H9 (cell line): ENCODE measurements at regions not wholly inside any gene's neighbourhood (a gene's known extent, or its start where the extent isn't known, plus 50 kb on each side); places are given as distances from the start of the nearest gene placed in this dataset.

Source experiments
- DNase-seq: peaks from one replicate; pipeline ENCODE4 v3.0.0-alpha.2; 2017
- H2AFZ ChIP-seq: one replicate; pipeline ENCODE4 v1.6.1; 2013; ENCODE audit warnings: mild to moderate bottlenecking, low read length, control low read depth, moderate library complexity
- H2AK5ac ChIP-seq: 2 replicates; pipeline ENCODE4 v1.6.1; 2013; ENCODE audit warnings: low read length, control low read depth, mixed read lengths; ENCODE audit not compliant: insufficient read length
- H2BK120ac ChIP-seq: one replicate; pipeline ENCODE4 v1.6.1; 2013; ENCODE audit warnings: low read depth, mild to moderate bottlenecking, low read length, control low read depth, inconsistent platforms; ENCODE audit not compliant: poor library complexity, severe bottlenecking
- H2BK12ac ChIP-seq: 2 replicates; pipeline ENCODE4 v1.6.1; 2013; ENCODE audit warnings: low read length, control low read depth, mixed read lengths, low read depth; ENCODE audit not compliant: insufficient read length
- H2BK15ac ChIP-seq: 2 replicates; pipeline ENCODE4 v1.6.1; 2013; ENCODE audit warnings: low read depth, low read length, control low read depth
- H2BK20ac ChIP-seq: one replicate; pipeline ENCODE4 v1.6.1; 2013; ENCODE audit warnings: low read depth, mild to moderate bottlenecking, low read length, control low read depth, inconsistent platforms; ENCODE audit not compliant: poor library complexity, severe bottlenecking
- H2BK5ac ChIP-seq: 2 replicates; pipeline ENCODE4 v1.6.1; 2013; ENCODE audit warnings: low read length, control low read depth, mixed read lengths; ENCODE audit not compliant: insufficient read length
- H3K14ac ChIP-seq: 2 replicates; pipeline ENCODE4 v1.6.1; 2013; ENCODE audit warnings: low read length, control low read depth; ENCODE audit not compliant: insufficient read depth
- H3K18ac ChIP-seq: 2 replicates; pipeline ENCODE4 v1.6.1; 2013; ENCODE audit warnings: low read depth, mild to moderate bottlenecking, mixed read lengths, low read length, control low read depth; ENCODE audit not compliant: insufficient read length
- H3K23ac ChIP-seq: 2 replicates; pipeline ENCODE4 v1.6.1; 2013; ENCODE audit warnings: low read length, control low read depth, mixed read lengths, low read depth; ENCODE audit not compliant: insufficient read length
- H3K23me2 ChIP-seq: 2 replicates; pipeline ENCODE4 v1.6.1; 2013; ENCODE audit warnings: low read depth, mild to moderate bottlenecking, mixed read lengths, low read length, control low read depth; ENCODE audit not compliant: insufficient read length, poor library complexity, severe bottlenecking
- H3K27ac ChIP-seq: 2 replicates; pipeline ENCODE4 v1.5.1; 2013; ENCODE audit warnings: low read length, control low read depth, mixed read lengths, low read depth; ENCODE audit not compliant: insufficient read length
- H3K27me3 ChIP-seq: 2 replicates; pipeline ENCODE4 v1.6.1; 2013; ENCODE audit warnings: low read length, control low read depth, inconsistent platforms; ENCODE audit not compliant: insufficient read depth
- H3K4ac ChIP-seq: 2 replicates; pipeline ENCODE4 v1.6.1; 2013; ENCODE audit warnings: low read depth, mild to moderate bottlenecking, control low read depth, inconsistent platforms, low read length, moderate library complexity
- H3K4me1 ChIP-seq: 2 replicates; pipeline ENCODE4 v1.6.1; 2013; ENCODE audit warnings: low read length, control low read depth, inconsistent platforms; ENCODE audit not compliant: insufficient read depth
- H3K4me2 ChIP-seq: 2 replicates; pipeline ENCODE4 v1.6.1; 2013; ENCODE audit warnings: low read length, control low read depth, mixed read lengths; ENCODE audit not compliant: insufficient read length, insufficient read depth
- H3K56ac ChIP-seq: 2 replicates; pipeline ENCODE4 v1.6.1; 2013; ENCODE audit warnings: low read depth, mild to moderate bottlenecking, mixed read lengths, low read length, control low read depth; ENCODE audit not compliant: insufficient read length
- H3K79me1 ChIP-seq: 2 replicates; pipeline ENCODE4 v1.6.1; 2013; ENCODE audit warnings: low read depth, mild to moderate bottlenecking, moderate library complexity, low read length, control low read depth, inconsistent platforms; ENCODE audit not compliant: insufficient read depth, poor library complexity, severe bottlenecking
- H3K79me2 ChIP-seq: 2 replicates; pipeline ENCODE4 v1.6.1; 2013; ENCODE audit warnings: low read length, control low read depth, inconsistent platforms; ENCODE audit not compliant: insufficient read depth
- H3K9ac ChIP-seq: 2 replicates; pipeline ENCODE4 v1.6.1; 2013; ENCODE audit warnings: low read length, control low read depth, mixed read lengths; ENCODE audit not compliant: insufficient read length; ENCODE audit errors: extremely low read depth
- H3K9me3 ChIP-seq: one replicate; pipeline ENCODE4 v1.6.1; 2013; ENCODE audit warnings: low read depth, low read length, inconsistent platforms; ENCODE audit not compliant: control insufficient read depth
- H3T11ph ChIP-seq: one replicate; pipeline ENCODE4 v1.6.1; 2013; ENCODE audit warnings: mild to moderate bottlenecking, low read length, control low read depth, inconsistent platforms
- H4K20me1 ChIP-seq: one replicate; pipeline ENCODE4 v1.6.1; 2013; ENCODE audit not compliant: control insufficient read depth, insufficient read length, insufficient read depth
- H4K5ac ChIP-seq: 2 replicates; pipeline ENCODE4 v1.6.1; 2013; ENCODE audit warnings: low read depth, mild to moderate bottlenecking, mixed read lengths, low read length, control low read depth; ENCODE audit not compliant: insufficient read length
- H4K8ac ChIP-seq: replicated peaks from 2 replicates; pipeline ENCODE4 v1.6.1; 2013; ENCODE audit warnings: low read length, control low read depth, mixed read lengths, low read depth; ENCODE audit not compliant: insufficient read length
- H4K91ac ChIP-seq: 2 replicates; pipeline ENCODE4 v1.6.1; 2013; ENCODE audit warnings: low read depth, mild to moderate bottlenecking, moderate library complexity, mixed read lengths, low read length, control low read depth; ENCODE audit not compliant: insufficient read length
- H3K27ac Mint-ChIP-seq, 3 experiments: 2 replicates in 2 of 3; 3 replicates in 1 of 3; pipeline ENCODE4 v1.8.0; 2020 to 2021; ENCODE audit warnings: mixed read lengths in 3 of 3, mild to moderate bottlenecking in 1 of 3, moderate library complexity in 1 of 3
- H3K27me3 Mint-ChIP-seq: 2 replicates; pipeline ENCODE4 v1.8.0; 2021; ENCODE audit warnings: low read depth, mild to moderate bottlenecking, moderate library complexity, mixed read lengths
- H3K36me3 Mint-ChIP-seq, 3 experiments: 2 replicates in 2 of 3; 3 replicates in 1 of 3; pipeline ENCODE4 v1.8.0; 2020 to 2021; ENCODE audit warnings: low read depth in 3 of 3, mixed read lengths in 3 of 3; ENCODE audit not compliant: insufficient read depth in 1 of 3
- H3K4me1 Mint-ChIP-seq, 2 experiments: 2 replicates each; pipeline ENCODE4 v1.8.0; 2020; ENCODE audit warnings: mixed read lengths in 2 of 2
- H3K4me3 Mint-ChIP-seq, 2 experiments: 2 replicates in 1 of 2; 3 replicates in 1 of 2; pipeline ENCODE4 v1.8.0; 2020 to 2021; ENCODE audit warnings: mild to moderate bottlenecking in 2 of 2, mixed read lengths in 2 of 2, moderate library complexity in 1 of 2
- H3K9me3 Mint-ChIP-seq, 2 experiments: 2 replicates in 1 of 2; 3 replicates in 1 of 2; pipeline ENCODE4 v1.8.0; 2020; ENCODE audit warnings: mild to moderate bottlenecking in 2 of 2, mixed read lengths in 2 of 2, moderate library complexity in 1 of 2
- CTCF ChIP-seq: fragments of 200-600 bp; sonication (generic); conservative IDR thresholded peaks from 3 replicates; pipeline ENCODE4 v1.8.0; 2021; ENCODE audit warnings: antibody characterized with exemption, mild to moderate bottlenecking

DNA sequence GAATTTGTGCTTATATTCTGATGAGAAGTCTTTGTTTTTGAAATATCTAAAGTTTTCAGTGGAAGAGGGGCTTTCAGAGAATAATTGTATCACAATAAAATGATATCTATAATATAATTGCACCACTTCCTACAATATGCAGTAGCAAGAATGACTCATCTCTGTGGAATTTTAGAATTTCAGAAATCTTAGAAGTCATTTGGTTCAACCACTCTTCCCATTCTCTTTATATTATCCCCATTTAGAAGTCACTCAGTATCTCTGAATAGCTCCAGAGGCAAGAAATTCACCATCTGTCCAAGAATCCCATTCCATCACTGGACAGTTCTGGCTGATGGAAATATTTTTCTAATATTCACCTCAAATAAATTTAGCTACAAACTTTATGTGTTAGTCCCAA is 59.3 kb upstream of the CCDC68 start:
- Mint-ChIP-seq H3K9me3 (no peaks in the 10 kb centered on the region), H3K27ac (no peak overlapping the region), H3K4me1 (peaks cover 9 to 16% of the 10 kb centered on the region in 2 experiments), H3K4me3 (no peak overlapping the region), H3K36me3 (no peaks in the 10 kb centered on the region), H3K27me3 (no peaks in the 10 kb centered on the region)
- no peak for DNase-seq
- Histone ChIP-seq H2BK120ac (no peak overlapping the region), H3K9me3 (no peaks in the 10 kb centered on the region), H2BK12ac (no peak overlapping the region), H3K56ac (no peak overlapping the region), H3K18ac (no peak overlapping the region), H3K9ac (no peak overlapping the region), H4K91ac (no peak overlapping the region), H3K14ac (no peak overlapping the region), H2AFZ (no peak overlapping the region), H3K79me2 (no peaks in the 10 kb centered on the region), H3K4me2 (no peak overlapping the region), H2BK15ac (no peak overlapping the region), H3T11ph (no peak overlapping the region), H3K27ac (no peak overlapping the region), H2BK5ac (no peak overlapping the region), H4K5ac (no peak overlapping the region), H2BK20ac (no peak overlapping the region), H3K79me1 (no peaks in the 10 kb centered on the region), H3K23ac (no peak overlapping the region), H4K20me1 (no peaks in the 10 kb centered on the region), H3K4ac (no peak overlapping the region), H4K8ac (no peak overlapping the region), H3K4me1 (peaks cover 4% of the 10 kb centered on the region; the same call in 1 of the 2 replicates), H3K23me2 (no peaks in the 10 kb centered on the region), H3K27me3 (no peaks in the 10 kb centered on the region), H2AK5ac (no peak overlapping the region)
- TF ChIP-seq CTCF = no peak
